GM18951 (cell line): ENCODE measurements at regions not wholly inside any gene's neighbourhood (a gene's known extent, or its start where the extent isn't known, plus 50 kb on each side); places are given as distances from the start of the nearest gene placed in this dataset.

Experiments
- POLR2A ChIP-seq: IDR thresholded peaks from 4 replicates; pipeline ENCODE4 v1.6.1; 2011; ENCODE audit warnings: mild to moderate bottlenecking; ENCODE audit not compliant: insufficient read length, insufficient read depth; ENCODE audit errors: extremely low read depth
- in situ Hi-C: fragments of 300-500 bp; cut with MboI; formaldehyde crosslinking; loops from one replicate; pipeline ENCODE4 v1.12.0; 2022; ENCODE audit warnings: low sequenced_read_pairs, mixed read lengths, inconsistent platforms; ENCODE audit not compliant: unreplicated experiment

GRCh38 chr2:196259507-196260481 is 88.4 kb upstream of the STK17B start:
- in situ Hi-C loops = no loop called here

GRCh38 chr2:196260546-196260945 is 89.2 kb upstream of the STK17B start:
- in situ Hi-C loops = no loop called here
- no peak for TF ChIP-seq POLR2A

More at GRCh38 chr2:196259507-196260481, 88.4 kb upstream of the STK17B start:
- TF ChIP-seq POLR2A = no peak

GRCh38 chr2:196262606-196263005 is 91.2 kb upstream of the STK17B start:
- TF ChIP-seq POLR2A = no peak
- in situ Hi-C loops = no loop called here

GRCh38 chr2:196263181-196263747 is 91.9 kb upstream of the STK17B start:
- in situ Hi-C loops = no loop called here
- no peak for TF ChIP-seq POLR2A

- no peak for TF ChIP-seq POLR2A
- in situ Hi-C loops = no loop called here
These were observed 95.0 kb upstream of the STK17B start for GRCh38 chr2:196266351-196266750.

- in situ Hi-C loops = no loop called here
- no peak for TF ChIP-seq POLR2A
These were observed 95.5 kb upstream of the STK17B start for GRCh38 chr2:196266855-196267254.

- in situ Hi-C loops = no loop called here
- TF ChIP-seq POLR2A = no peak
These were observed 96.6 kb upstream of the STK17B start for GRCh38 chr2:196268025-196268424.

GRCh38 chr2:196268538-196269338 is 97.4 kb upstream of the STK17B start:
- no peak for TF ChIP-seq POLR2A
- in situ Hi-C loops = no loop called here

GRCh38 chr2:196271795-196272194 is 100.4 kb upstream of the STK17B start:
- in situ Hi-C loops = no loop called here
- no peak for TF ChIP-seq POLR2A

- in situ Hi-C loops = no loop called here
- no peak for TF ChIP-seq POLR2A
These were observed 103.0 kb upstream of the STK17B start for GRCh38 chr2:196274387-196274809.

- in situ Hi-C loops = loop anchor here (25.0 kb wide), 1 partner anchor 187 kb away; no protein-coding TSS in a partner anchor
These were observed 104.4 kb upstream of the STK17B start for GRCh38 chr2:196275646-196276352.

GRCh38 chr2:196276421-196276820 is 105.0 kb upstream of the STK17B start:
- in situ Hi-C loops = loop anchor here (25.0 kb wide), 1 partner anchor 186 kb away; no protein-coding TSS in a partner anchor
- no peak for TF ChIP-seq POLR2A

More at GRCh38 chr2:196275646-196276352, 104.4 kb upstream of the STK17B start:
- TF ChIP-seq POLR2A = no peak
